ENCODE measurements at regions not wholly inside any gene's neighbourhood (a gene's known extent, or its start where the extent isn't known, plus 50 kb on each side); places are given as distances from the start of the nearest gene placed in this dataset.
"Not testable (repeated sequence)": the region's sequence is repeated elsewhere in the genome, so short reads cannot be mapped to it uniquely, and the experiment has no call there.

GRCh38 chr1:166716620-166717019 lies 122.7 kb upstream of the POGK start:
- Mint-ChIP-seq H3K4me1 (no peaks in the 10 kb centered on the region), H3K36me3 (no peaks in the 10 kb centered on the region), H3K27me3 (peaks cover 0 to 13% (median 0%) of the 10 kb centered on the region in 3 donors), H3K9me3 (peaks cover 0 to 40% (median 17%) of the 10 kb centered on the region in 7 donors), H3K4me3 (no peak overlapping the region), H3K27ac (no peak overlapping the region)
- DNase-seq (no peak), ATAC-seq (ENCODE audit: low read depth in 2 of 2) (no peak)

- Mint-ChIP-seq H3K4me3 (no peak overlapping the region), H3K9me3 (peaks cover 2 to 33% (median 15%) of the 10 kb centered on the region in 7 donors), H3K27me3 (peaks cover 0 to 5% (median 0%) of the 10 kb centered on the region in 3 donors), H3K4me1 (no peaks in the 10 kb centered on the region), H3K27ac (no peak overlapping the region), H3K36me3 (no peaks in the 10 kb centered on the region)
- DNase-seq = no peak
- no peak for ATAC-seq (ENCODE audit: low read depth in 2 of 2)
Observed at GRCh38 chr1:166721145-166721544, 118.1 kb upstream of the POGK start.

GRCh38 chr1:166730299-166730888 lies 108.9 kb upstream of the POGK start:
- ATAC-seq (ENCODE audit: low read depth in 2 of 2) (no peak), DNase-seq (no peak)
- Mint-ChIP-seq H3K9me3 (peaks cover 10 to 31% (median 13%) of the 10 kb centered on the region in 7 donors), H3K4me3 (no peak overlapping the region), H3K36me3 (no peaks in the 10 kb centered on the region), H3K27me3 (peaks cover 0 to 12% (median 9%) of the 10 kb centered on the region in 3 donors), H3K4me1 (no peaks in the 10 kb centered on the region), H3K27ac (no peak overlapping the region)

GRCh38 chr1:166738140-166738539 lies 101.1 kb upstream of the POGK start:
- H3K4me1 Mint-ChIP-seq = no peaks in the 10 kb centered on the region
- peaks cover 2 to 7% (median 4%) of the 10 kb centered on the region in 7 donors for H3K9me3 Mint-ChIP-seq
- no peak overlapping the region for H3K4me3 Mint-ChIP-seq
- no peak overlapping the region for H3K27ac Mint-ChIP-seq
- peaks cover 0 to 16% (median 8%) of the 10 kb centered on the region in 3 donors for H3K27me3 Mint-ChIP-seq
- DNase-seq = no peak
- no peaks in the 10 kb centered on the region for H3K36me3 Mint-ChIP-seq
- ATAC-seq (ENCODE audit: low read depth in 2 of 2) = no peak

- H3K4me1 Mint-ChIP-seq = no peaks in the 10 kb centered on the region
- peaks cover 0 to 19% (median 13%) of the 10 kb centered on the region in 3 donors for H3K27me3 Mint-ChIP-seq
- H3K27ac Mint-ChIP-seq = no peak overlapping the region
- peaks cover 0 to 4% of the 10 kb centered on the region in 2 donors for H3K36me3 Mint-ChIP-seq
- no peak overlapping the region for H3K4me3 Mint-ChIP-seq
- DNase-seq = no peak
- peaks cover 4 to 10% (median 6%) of the 10 kb centered on the region in 7 donors for H3K9me3 Mint-ChIP-seq
- no peak for ATAC-seq (ENCODE audit: low read depth in 2 of 2)
Observed at GRCh38 chr1:166738873-166739272, 100.4 kb upstream of the POGK start.

GRCh38 chr1:166740668-166741276 lies 98.5 kb upstream of the POGK start:
- Mint-ChIP-seq H3K9me3 (peaks cover 5 to 23% (median 14%) of the 10 kb centered on the region in 7 donors), H3K27ac (no peak overlapping the region), H3K4me3 (no peak overlapping the region), H3K27me3 (peaks cover 0 to 20% (median 18%) of the 10 kb centered on the region in 3 donors), H3K36me3 (peaks cover 0 to 5% of the 10 kb centered on the region in 2 donors), H3K4me1 (no peaks in the 10 kb centered on the region)
- DNase-seq = no peak
- no peak for ATAC-seq (ENCODE audit: low read depth in 2 of 2)

- ATAC-seq (ENCODE audit: low read depth in 2 of 2) (no peak), DNase-seq (no peak)
- Mint-ChIP-seq H3K9me3 (no peaks in the 10 kb centered on the region), H3K4me1 (no peaks in the 10 kb centered on the region), H3K27ac (no peak overlapping the region), H3K27me3 (peaks cover 0 to 6% (median 4%) of the 10 kb centered on the region in 3 donors), H3K4me3 (no peak overlapping the region), H3K36me3 (no peaks in the 10 kb centered on the region)
Observed at GRCh38 chr1:166763318-166763717, 76.0 kb upstream of the POGK start.

- H3K4me3 Mint-ChIP-seq = no peak overlapping the region
- H3K36me3 Mint-ChIP-seq = peaks cover 0 to 14% of the 10 kb centered on the region in 2 donors
- no peak overlapping the region for H3K27ac Mint-ChIP-seq
- no peak for DNase-seq
- H3K9me3 Mint-ChIP-seq = peaks cover 8 to 20% (median 16%) of the 10 kb centered on the region in 7 donors
- H3K4me1 Mint-ChIP-seq = no peaks in the 10 kb centered on the region
- no peak for ATAC-seq (ENCODE audit: low read depth in 2 of 2)
- H3K27me3 Mint-ChIP-seq = peaks cover 0 to 12% (median 9%) of the 10 kb centered on the region in 3 donors
Observed at GRCh38 chr1:166766942-166767341, 72.3 kb upstream of the POGK start.

- not testable (repeated sequence) for H3K36me3 Mint-ChIP-seq; ATAC-seq (ENCODE audit: low read depth in 2 of 2)
Observed at GRCh38 chr1:166784646-166785045, 54.6 kb upstream of the POGK start.

GRCh38 chr1:166785987-166786386 lies 53.3 kb upstream of the POGK start:
- no peak for DNase-seq
- H3K36me3 Mint-ChIP-seq = no peaks in the 10 kb centered on the region
- no peak for ATAC-seq (ENCODE audit: low read depth in 2 of 2)
- no peak overlapping the region for H3K27ac Mint-ChIP-seq
- H3K27me3 Mint-ChIP-seq = peaks cover 4 to 54% (median 21%) of the 10 kb centered on the region in 3 donors
- peaks cover 0 to 9% (median 0%) of the 10 kb centered on the region in 7 donors for H3K9me3 Mint-ChIP-seq
- H3K4me1 Mint-ChIP-seq = no peaks in the 10 kb centered on the region
- no peak overlapping the region for H3K4me3 Mint-ChIP-seq

More at GRCh38 chr1:166784646-166785045, 54.6 kb upstream of the POGK start:
- Mint-ChIP-seq H3K9me3 (peaks cover 0 to 13% (median 3%) of the 10 kb centered on the region in 7 donors), H3K27me3 (peaks cover 0 to 54% (median 21%) of the 10 kb centered on the region in 3 donors)
- not testable (repeated sequence) for H3K27ac Mint-ChIP-seq, H3K4me1 Mint-ChIP-seq, DNase-seq, H3K4me3 Mint-ChIP-seq

- peaks cover 0 to 9% (median 0%) of the 10 kb centered on the region in 7 donors for H3K9me3 Mint-ChIP-seq
- H3K4me3 Mint-ChIP-seq = no peak overlapping the region
- no peaks in the 10 kb centered on the region for H3K4me1 Mint-ChIP-seq
- no peak overlapping the region for H3K27ac Mint-ChIP-seq
- DNase-seq (no peak), ATAC-seq (ENCODE audit: low read depth in 2 of 2) (no peak)
- H3K27me3 Mint-ChIP-seq = peaks cover 10 to 45% (median 20%) of the 10 kb centered on the region in 3 donors
- H3K36me3 Mint-ChIP-seq = no peaks in the 10 kb centered on the region
Observed at GRCh38 chr1:166789286-166789685, 50.0 kb upstream of the POGK start.
